GM18511 (cell line): ENCODE measurements at regions not wholly inside any gene's neighbourhood (a gene's known extent, or its start where the extent isn't known, plus 50 kb on each side); places are given as distances from the start of the nearest gene placed in this dataset.
"Not testable (repeated sequence)": the region's sequence is repeated elsewhere in the genome, so short reads cannot be mapped to it uniquely, and the experiment has no call there.

Experiments
- ATAC-seq: cut with Tn5 transposase; IDR thresholded peaks from one replicate; pipeline ENCODE4 v1.9.1; 2021; ENCODE audit warnings: mild to moderate bottlenecking, moderate library complexity; ENCODE audit not compliant: unreplicated experiment

- no peak for ATAC-seq
Observed at GRCh38 chr11:91097083-91097482, 874.2 kb upstream of the CHORDC1 start.

- no peak for ATAC-seq
Observed at GRCh38 chr11:91093141-91093540, 870.3 kb upstream of the CHORDC1 start.

GRCh38 chr11:91091563-91091962 lies 868.7 kb upstream of the CHORDC1 start:
- no peak for ATAC-seq

GRCh38 chr11:91086028-91086427 lies 863.2 kb upstream of the CHORDC1 start:
- ATAC-seq, result no peak

DNA sequence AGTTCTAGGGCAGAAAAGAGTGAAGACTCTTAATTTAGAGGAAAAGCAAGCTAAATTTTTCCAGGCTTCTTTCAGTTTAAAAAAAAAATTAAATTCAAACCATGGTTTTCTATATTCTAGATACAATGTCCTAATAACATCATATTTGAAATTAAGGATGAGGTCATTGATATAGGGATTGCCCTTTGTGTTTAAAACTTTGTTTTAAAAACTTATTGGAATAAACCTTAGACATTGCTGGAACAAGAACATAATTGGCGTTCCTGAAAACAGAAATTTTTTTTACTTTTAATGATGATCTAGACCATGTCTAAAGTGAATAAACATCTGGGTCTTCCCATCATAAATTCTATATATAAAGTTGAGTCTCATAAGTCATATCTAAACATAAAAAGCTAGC lies 859.4 kb upstream of the CHORDC1 start:
- ATAC-seq, result no peak

DNA sequence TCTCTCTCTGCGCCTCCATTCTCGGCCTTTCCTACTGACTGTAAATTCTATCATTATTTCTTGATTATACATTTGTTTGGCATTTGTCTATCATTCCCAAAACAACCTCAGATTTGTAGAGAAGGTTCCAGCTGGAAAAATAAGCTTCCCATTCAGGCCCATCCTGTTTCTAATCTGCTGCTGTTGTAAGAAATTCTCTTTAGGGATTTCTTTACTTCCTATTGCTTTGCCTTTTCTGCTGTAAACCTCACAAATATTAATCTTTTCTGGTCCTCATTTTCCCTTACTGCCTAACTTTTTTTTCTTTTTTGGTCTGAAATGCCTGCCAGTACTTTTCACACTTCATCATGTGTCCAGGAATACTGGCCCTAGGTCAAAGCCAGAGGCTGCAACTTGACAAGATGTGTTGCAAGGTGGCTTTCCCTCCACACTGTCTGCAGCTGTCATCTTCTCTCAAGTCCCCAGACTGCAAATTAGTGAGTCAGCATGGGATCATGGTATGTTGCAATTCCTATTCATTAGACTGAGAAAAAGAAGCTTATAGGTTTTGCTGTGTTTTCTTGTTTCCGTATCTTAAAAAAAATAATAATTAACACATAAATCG lies 858.7 kb upstream of the CHORDC1 start:
- ATAC-seq, result no peak

GRCh38 chr11:91078221-91078620 lies 855.4 kb upstream of the CHORDC1 start:
- ATAC-seq, result no peak

DNA sequence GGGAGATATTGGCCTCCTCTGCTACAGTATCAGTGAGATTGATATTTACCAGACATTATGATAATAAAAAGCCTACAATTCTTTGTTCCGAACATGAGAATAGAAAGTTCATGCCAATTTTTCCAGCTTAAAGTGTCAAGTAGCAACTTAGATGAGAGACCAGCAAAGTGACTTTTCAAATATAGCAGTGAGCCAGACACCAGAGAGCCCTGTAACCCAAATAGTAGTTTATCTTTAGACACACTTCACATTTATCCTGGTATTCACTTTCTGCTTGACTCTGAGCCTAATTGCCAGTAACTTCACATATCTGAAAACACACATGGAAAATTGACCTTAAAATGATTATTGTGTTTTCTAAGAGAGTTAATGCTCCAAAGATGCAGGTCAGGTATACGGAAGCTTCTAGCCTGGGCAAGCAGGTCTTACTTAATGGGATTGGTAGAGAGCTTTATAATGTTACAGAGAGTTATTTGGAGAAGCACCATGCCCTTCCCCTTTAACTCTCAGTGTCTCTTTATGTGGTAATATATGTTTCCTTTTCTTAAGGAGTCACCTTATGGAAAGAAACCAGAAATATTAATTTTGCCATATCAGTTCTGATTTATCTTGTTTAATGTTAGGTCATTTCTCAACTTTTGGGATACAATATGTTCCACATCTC lies 852.3 kb upstream of the CHORDC1 start:
- no peak for ATAC-seq

DNA sequence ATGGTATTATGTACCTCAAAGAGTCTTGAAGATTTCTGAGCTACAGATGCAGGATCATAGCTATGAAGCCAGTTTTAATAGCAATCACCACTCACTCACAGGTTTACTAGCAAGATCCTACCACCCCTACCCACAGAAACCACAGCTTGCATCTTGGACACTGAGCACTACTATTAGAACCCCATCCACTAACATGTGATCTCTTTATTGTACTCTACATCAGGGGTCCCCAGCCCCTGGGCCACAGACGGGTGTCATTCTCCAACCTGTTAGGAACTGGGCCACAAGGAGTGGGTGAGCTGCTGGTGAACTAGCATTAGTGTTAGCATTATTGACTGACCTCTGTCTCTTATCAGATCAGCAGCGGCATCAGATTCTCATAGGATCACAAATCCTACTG lies 844.8 kb upstream of the CHORDC1 start:
- ATAC-seq, result no peak

DNA sequence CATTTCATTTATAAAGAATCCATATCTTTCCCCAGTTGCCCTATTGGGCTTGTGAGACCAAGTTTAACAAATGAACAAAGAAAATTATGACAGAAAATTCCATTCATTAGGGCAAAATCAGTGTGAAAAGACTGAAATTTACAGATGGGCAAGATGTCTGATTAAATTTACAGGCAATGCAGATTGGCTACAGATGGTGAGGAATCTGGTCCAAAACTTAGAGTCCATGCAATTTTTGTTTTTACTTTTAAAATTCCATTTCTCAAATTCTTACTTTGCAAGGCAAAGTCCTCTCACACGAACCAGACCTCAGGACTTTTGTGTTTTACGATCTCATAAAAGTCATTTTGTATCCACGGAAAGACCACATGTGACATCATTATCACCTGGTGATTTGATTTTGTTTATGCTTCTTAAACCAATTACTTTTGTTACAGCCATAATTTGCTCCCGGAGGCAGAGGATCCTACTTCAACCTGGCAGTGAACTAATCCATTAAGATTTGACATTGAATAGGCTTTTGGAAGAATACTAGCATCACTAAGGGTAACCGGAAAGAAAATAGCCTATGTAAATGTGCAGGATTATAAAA lies 843.7 kb upstream of the CHORDC1 start:
- no peak for ATAC-seq

DNA sequence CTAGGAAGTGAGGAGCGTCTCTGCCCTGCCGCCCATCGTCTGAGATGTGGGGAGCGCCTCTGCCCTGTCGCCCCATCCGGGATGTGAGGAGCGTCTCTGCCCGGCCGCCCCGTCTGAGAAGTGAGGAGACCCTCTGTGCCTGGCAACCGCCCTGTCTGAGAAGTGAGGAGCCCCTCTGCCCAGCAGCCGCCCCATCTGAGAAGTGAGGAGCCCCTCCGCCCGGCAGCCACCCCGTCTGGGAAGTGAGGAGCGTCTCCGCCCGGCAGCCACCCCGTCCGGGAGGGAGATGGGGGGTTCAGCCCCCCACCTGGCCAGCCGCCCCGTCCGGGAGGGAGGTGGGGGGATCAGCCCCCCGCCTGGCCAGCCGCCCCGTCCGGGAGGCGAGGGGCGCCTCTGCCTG lies 840.5 kb upstream of the CHORDC1 start:
- ATAC-seq, result not testable (repeated sequence)

- no peak for ATAC-seq
Observed at GRCh38 chr11:91047882-91048281, 825.0 kb upstream of the CHORDC1 start.

- ATAC-seq, result no peak
Observed at GRCh38 chr11:91046261-91046660, 823.4 kb upstream of the CHORDC1 start.

DNA sequence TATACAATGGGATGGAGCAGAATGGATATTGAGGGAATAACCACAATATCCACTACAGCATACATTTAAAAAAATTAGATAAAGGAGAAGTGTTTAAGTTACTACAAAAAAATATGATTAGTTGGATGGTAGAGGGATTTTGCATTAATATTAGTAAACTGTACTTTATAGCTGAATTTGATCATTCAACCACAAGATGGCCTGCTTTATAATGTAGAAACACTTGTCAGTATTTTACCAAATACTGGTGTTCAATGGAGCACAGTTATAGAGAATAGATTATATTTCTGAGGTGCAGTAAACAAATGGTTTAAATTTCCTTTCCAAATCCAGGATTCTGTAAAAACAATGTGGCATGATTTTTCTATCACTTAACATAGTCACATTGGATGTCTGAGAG lies 818.8 kb upstream of the CHORDC1 start:
- no peak for ATAC-seq

DNA sequence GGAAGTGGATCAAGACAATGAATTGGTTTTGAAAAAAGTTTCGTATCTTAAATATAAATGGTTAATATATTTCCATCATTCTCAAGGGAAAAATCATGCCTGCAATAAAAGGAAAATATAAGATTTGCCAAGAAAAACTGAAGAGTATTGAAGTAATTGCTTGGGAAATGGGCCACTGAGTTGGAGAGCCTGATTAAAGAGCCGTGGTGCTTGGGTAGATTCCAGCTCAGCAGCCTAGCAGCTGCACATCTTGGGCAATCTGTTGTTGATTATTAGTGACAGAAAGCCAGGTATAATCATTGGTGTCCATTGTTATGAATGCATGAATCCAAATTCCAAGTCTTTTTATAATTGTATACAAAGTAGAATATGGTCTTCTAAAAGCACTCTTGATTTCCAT lies 800.9 kb upstream of the CHORDC1 start:
- ATAC-seq, result no peak

DNA sequence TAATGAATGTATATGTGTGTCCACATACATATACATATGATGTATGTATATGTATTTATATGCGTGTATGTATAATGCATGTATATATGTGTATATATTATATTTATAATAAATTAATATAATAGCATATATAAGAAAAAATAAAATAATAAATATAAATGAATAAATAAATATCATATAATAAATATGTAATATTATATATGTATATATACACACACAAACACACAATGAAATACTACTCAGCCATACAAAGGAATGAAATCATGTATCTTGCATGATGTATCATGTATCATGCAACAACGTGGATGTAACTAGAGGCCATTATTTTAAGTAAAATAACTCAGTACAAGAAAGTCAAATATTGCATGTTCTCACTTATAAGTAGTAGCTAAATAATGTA lies 788.7 kb upstream of the CHORDC1 start:
- no peak for ATAC-seq

DNA sequence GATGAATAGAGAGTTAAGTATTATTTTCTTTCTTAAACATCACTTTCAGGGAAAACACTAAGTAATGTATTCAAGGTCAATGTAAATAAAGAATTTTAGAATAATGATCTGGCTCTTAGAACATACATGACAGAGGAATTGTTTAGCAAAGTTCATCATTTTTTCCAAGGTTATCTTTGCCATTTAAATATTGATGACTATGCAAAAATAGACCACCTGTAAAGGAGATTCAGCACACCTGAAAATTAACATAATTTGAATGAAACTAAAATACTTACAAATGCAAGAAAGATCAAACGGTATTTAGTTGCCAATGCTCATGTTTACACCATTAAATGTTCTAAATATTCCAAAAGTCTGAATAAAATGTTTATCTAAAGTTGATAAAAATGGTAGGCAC lies 782.6 kb upstream of the CHORDC1 start:
- no peak for ATAC-seq

GRCh38 chr11:90997241-90997640 lies 774.4 kb upstream of the CHORDC1 start:
- no peak for ATAC-seq

DNA sequence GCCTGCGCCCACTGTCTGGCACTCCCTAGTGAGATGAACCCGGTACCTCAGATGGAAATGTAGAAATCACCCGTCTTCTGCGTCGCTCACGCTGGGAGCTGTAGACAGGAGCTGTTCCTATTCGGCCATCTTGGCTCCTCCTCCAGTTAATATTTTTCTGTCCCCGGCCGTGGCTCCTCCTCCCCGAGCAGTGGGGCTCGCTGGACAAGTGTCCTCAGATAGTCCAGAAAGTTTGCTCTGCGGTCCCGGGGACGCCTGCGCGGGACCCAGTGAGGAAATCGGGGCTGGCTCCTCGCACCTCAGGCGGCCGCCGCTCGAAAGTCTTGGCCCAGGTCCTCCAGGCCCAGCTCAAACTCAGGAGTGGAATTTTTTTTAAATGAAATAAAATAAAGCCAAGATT lies 749.3 kb upstream of the CHORDC1 start:
- ATAC-seq, result not testable (repeated sequence)

GRCh38 chr11:90947930-90948329 lies 725.1 kb upstream of the CHORDC1 start:
- no peak for ATAC-seq

DNA sequence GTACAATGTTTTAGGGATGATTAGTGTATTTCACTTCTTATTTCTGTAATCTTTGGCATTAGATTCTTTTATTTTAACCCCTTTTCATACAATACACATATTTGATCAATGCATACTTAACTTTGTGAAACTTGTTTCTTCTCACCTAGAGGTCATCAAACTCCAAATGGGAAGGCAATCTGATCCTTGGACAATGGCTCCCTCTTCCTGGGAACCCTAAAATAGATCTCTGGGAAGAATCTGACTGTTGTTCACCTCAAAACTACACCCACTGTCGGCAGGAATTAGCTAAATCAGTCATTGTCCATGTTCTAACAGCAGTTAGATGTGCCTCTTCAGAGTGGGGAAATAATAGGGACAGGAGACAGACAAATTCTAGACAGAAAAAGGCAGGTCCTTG lies 707.4 kb upstream of the CHORDC1 start:
- no peak for ATAC-seq

DNA sequence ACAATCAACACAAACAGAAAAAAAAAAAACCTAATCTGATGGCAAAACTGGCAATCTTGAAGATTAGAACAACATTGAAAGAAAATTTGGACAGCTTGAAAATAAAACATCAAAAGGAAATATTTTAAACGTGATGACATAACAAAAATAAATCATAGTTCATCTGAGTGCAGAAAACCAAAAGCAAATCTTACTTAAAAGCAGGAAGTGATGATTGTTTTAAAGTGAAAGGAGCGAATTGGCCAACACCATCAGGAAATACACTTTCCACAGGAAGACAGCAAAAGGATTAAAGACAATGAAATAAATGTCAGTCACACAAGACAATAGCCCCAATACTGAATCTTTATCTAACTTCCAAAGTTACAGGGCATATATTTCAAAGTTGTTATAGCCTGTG lies 696.5 kb upstream of the CHORDC1 start:
- ATAC-seq, result no peak

- ATAC-seq, result no peak
Observed at GRCh38 chr11:90916706-90917105, 693.9 kb upstream of the CHORDC1 start.
